ENCODE measurements at regions not wholly inside any gene's neighbourhood (a gene's known extent, or its start where the extent isn't known, plus 50 kb on each side); places are given as distances from the start of the nearest gene placed in this dataset.

- no peak for TF ChIP-seq POLR2A (IDR thresholded peaks at IDR 0.05)
- no peak for TF ChIP-seq CTCF (IDR thresholded peaks at IDR 0.05)
- 68% methylated on average over 7 of the region's 7 CpGs for WGBS, 2 donors
- ATAC-seq (no peak), DNase-seq (no peak)
- intact Hi-C loops (cut with DNase I): no loop called here
- Histone ChIP-seq H3K27me3 (no peaks in the 10 kb centered on the region), H3K4me1 (no peaks in the 10 kb centered on the region), H3K36me3 (replicated peaks in 1 of 2; ENCODE audit: insufficient read depth in 1 of 2, low read depth in 2 of 2) (no peaks in the 10 kb centered on the region), H3K27ac (no peak overlapping the region), H3K4me3 (no peak overlapping the region), H3K9me3 (no peaks in the 10 kb centered on the region)
Observed at GRCh38 chr16:13571036-13571435, 348.9 kb upstream of the ERCC4 start.

- no peaks in the 10 kb centered on the region for H3K9me3 ChIP-seq
- no peak for DNase-seq
- H3K4me3 ChIP-seq: no peak overlapping the region
- H3K4me1 ChIP-seq: no peaks in the 10 kb centered on the region
- no peak overlapping the region for H3K27ac ChIP-seq
- WGBS, 2 donors: 60 to 62% methylated on average over 3 of the region's 3 CpGs
- no peaks in the 10 kb centered on the region for H3K36me3 ChIP-seq (replicated peaks in 1 of 2; ENCODE audit: insufficient read depth in 1 of 2, low read depth in 2 of 2)
- no peak for ATAC-seq
- no peaks in the 10 kb centered on the region for H3K27me3 ChIP-seq
- TF ChIP-seq CTCF (IDR thresholded peaks at IDR 0.05): no peak
- no peak for TF ChIP-seq POLR2A (IDR thresholded peaks at IDR 0.05)
- intact Hi-C loops (cut with DNase I): no loop called here
Observed at GRCh38 chr16:13573903-13574302, 346.1 kb upstream of the ERCC4 start.

GRCh38 chr16:13586051-13586450 is 333.9 kb upstream of the ERCC4 start:
- WGBS, 2 donors: 45 to 54% methylated on average over 1 of the region's 1 CpG
- no peak for TF ChIP-seq POLR2A (IDR thresholded peaks at IDR 0.05)
- no peak for TF ChIP-seq CTCF (IDR thresholded peaks at IDR 0.05)
- Histone ChIP-seq H3K27ac (no peak overlapping the region), H3K4me1 (no peaks in the 10 kb centered on the region), H3K9me3 (no peaks in the 10 kb centered on the region), H3K36me3 (replicated peaks in 1 of 2; ENCODE audit: insufficient read depth in 1 of 2, low read depth in 2 of 2) (no peaks in the 10 kb centered on the region), H3K4me3 (no peak overlapping the region), H3K27me3 (no peaks in the 10 kb centered on the region)
- intact Hi-C loops (cut with DNase I): no loop called here
- ATAC-seq: no peak
- no peak for DNase-seq

GRCh38 chr16:13587181-13587580 is 332.8 kb upstream of the ERCC4 start:
- no peaks in the 10 kb centered on the region for H3K27me3 ChIP-seq

More at GRCh38 chr16:13587181-13587580, 332.8 kb upstream of the ERCC4 start:
- H3K9me3 ChIP-seq: no peaks in the 10 kb centered on the region
- no peaks in the 10 kb centered on the region for H3K4me1 ChIP-seq
- no peak overlapping the region for H3K27ac ChIP-seq
- H3K4me3 ChIP-seq: no peak overlapping the region
- DNase-seq: no peak
- no peak for ATAC-seq
- intact Hi-C loops (cut with DNase I): no loop called here
- TF ChIP-seq POLR2A (IDR thresholded peaks at IDR 0.05) (no peak), CTCF (IDR thresholded peaks at IDR 0.05) (no peak)
- no peaks in the 10 kb centered on the region for H3K36me3 ChIP-seq (replicated peaks in 1 of 2; ENCODE audit: insufficient read depth in 1 of 2, low read depth in 2 of 2)
- WGBS, 2 donors: 10 to 20% methylated on average over 1 of the region's 1 CpG
